ENCODE measurements at regions not wholly inside any gene's neighbourhood (a gene's known extent, or its start where the extent isn't known, plus 50 kb on each side); places are given as distances from the start of the nearest gene placed in this dataset.

- no peak overlapping the region for H3K4me3 ChIP-seq (ENCODE audit: low read depth, low read length)
- TF ChIP-seq CTCF (IDR thresholded peaks at IDR 0.05; ENCODE audit: insufficient read depth, low read depth, low read length, missing control alignments) = no peak
Observed at GRCh38 chr2:225994748-225995405, 595.4 kb downstream of the NYAP2 start.

GRCh38 chr2:225993430-225993829, 593.9 kb downstream of the NYAP2 start:
- DNase-seq (ENCODE audit: low read depth) = no peak
- H3K4me3 ChIP-seq (ENCODE audit: low read depth, low read length) = no peak overlapping the region
- no peak for TF ChIP-seq CTCF (IDR thresholded peaks at IDR 0.05; ENCODE audit: insufficient read depth, low read depth, low read length, missing control alignments)

More at GRCh38 chr2:225994748-225995405, 595.4 kb downstream of the NYAP2 start:
- no peak for DNase-seq (ENCODE audit: low read depth)

- no peak overlapping the region for H3K4me3 ChIP-seq (ENCODE audit: low read depth, low read length)
- DNase-seq (ENCODE audit: low read depth) = no peak
- no peak for TF ChIP-seq CTCF (IDR thresholded peaks at IDR 0.05; ENCODE audit: insufficient read depth, low read depth, low read length, missing control alignments)
Observed at GRCh38 chr2:225989809-225990208, 590.3 kb downstream of the NYAP2 start.

GRCh38 chr2:225980372-225980771, 580.9 kb downstream of the NYAP2 start:
- DNase-seq (ENCODE audit: low read depth) = no peak
- H3K4me3 ChIP-seq (ENCODE audit: low read depth, low read length) = no peak overlapping the region
- TF ChIP-seq CTCF (IDR thresholded peaks at IDR 0.05; ENCODE audit: insufficient read depth, low read depth, low read length, missing control alignments) = no peak

DNA sequence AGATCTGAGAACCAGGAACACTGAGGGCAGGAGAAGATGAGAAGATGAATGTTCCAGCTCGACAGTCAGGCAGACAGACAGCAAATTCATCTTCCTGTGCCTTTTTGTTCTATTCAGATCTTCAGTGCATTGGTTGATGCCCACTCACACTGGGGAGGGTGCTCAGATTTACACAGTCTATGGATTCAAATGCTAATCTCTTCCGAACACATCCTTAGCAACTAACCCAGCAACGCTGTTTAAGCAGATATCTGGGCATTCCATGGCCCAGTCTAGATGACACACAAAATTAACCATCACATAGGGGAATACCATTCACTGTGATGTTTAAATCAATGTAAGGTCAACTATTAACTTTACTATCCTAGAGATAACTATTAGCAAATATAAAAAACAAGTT, 571.9 kb downstream of the NYAP2 start:
- no peak for TF ChIP-seq CTCF (IDR thresholded peaks at IDR 0.05; ENCODE audit: insufficient read depth, low read depth, low read length, missing control alignments)
- no peak overlapping the region for H3K4me3 ChIP-seq (ENCODE audit: low read depth, low read length)
- DNase-seq (ENCODE audit: low read depth) = no peak

- no peak for DNase-seq (ENCODE audit: low read depth)
- H3K4me3 ChIP-seq (ENCODE audit: low read depth, low read length) = no peak overlapping the region
- TF ChIP-seq CTCF (IDR thresholded peaks at IDR 0.05; ENCODE audit: insufficient read depth, low read depth, low read length, missing control alignments) = no peak
Observed at GRCh38 chr2:225948903-225949302, 549.4 kb downstream of the NYAP2 start.

GRCh38 chr2:225938991-225939390, 539.5 kb downstream of the NYAP2 start:
- H3K4me3 ChIP-seq (ENCODE audit: low read depth, low read length) = no peak overlapping the region
- no peak for DNase-seq (ENCODE audit: low read depth)
- no peak for TF ChIP-seq CTCF (IDR thresholded peaks at IDR 0.05; ENCODE audit: insufficient read depth, low read depth, low read length, missing control alignments)
